KMS-11 (cell line): ENCODE measurements at regions not wholly inside any gene's neighbourhood (a gene's known extent, or its start where the extent isn't known, plus 50 kb on each side); places are given as distances from the start of the nearest gene placed in this dataset.
A peak's percentile ranks its signal among the peaks of the same experiment; 100 is the strongest.

ENCODE experiments used
- H2AFZ ChIP-seq: fragments of 200-600 bp; sonication (generic); 2 replicates; pipeline ENCODE4 v1.6.1; 2016; ENCODE audit warnings: antibody characterized with exemption, mixed run types, low read depth
- H3K27ac ChIP-seq: fragments of 200-600 bp; sonication (generic); 2 replicates; pipeline ENCODE4 v1.6.1; 2016; ENCODE audit warnings: mild to moderate bottlenecking, mixed run types
- H3K27me3 ChIP-seq: fragments of 200-600 bp; sonication (generic); 2 replicates; pipeline ENCODE4 v1.6.1; 2017; ENCODE audit warnings: mild to moderate bottlenecking, low read depth, mixed run types, moderate library complexity; ENCODE audit not compliant: insufficient read depth
- H3K36me3 ChIP-seq: fragments of 200-600 bp; sonication (generic); 2 replicates; pipeline ENCODE4 v1.6.1; 2017; ENCODE audit warnings: mild to moderate bottlenecking, mixed run types; ENCODE audit not compliant: insufficient read depth
- H3K4me1 ChIP-seq: fragments of 200-600 bp; sonication (generic); 2 replicates; pipeline ENCODE4 v1.6.1; 2016; ENCODE audit warnings: mild to moderate bottlenecking, low read depth, mixed run types; ENCODE audit not compliant: poor library complexity, severe bottlenecking
- H3K4me2 ChIP-seq: fragments of 200-600 bp; sonication (generic); 2 replicates; pipeline ENCODE4 v1.7.0; 2016; ENCODE audit warnings: mild to moderate bottlenecking, mixed run types
- H3K4me3 ChIP-seq: fragments of 200-600 bp; sonication (generic); IDR thresholded peaks from 2 replicates; pipeline ENCODE4 v1.6.1; 2017; ENCODE audit warnings: low read depth, low read length, mixed read lengths; ENCODE audit not compliant: insufficient read depth
- H3K79me2 ChIP-seq: fragments of 200-600 bp; sonication (generic); 2 replicates; pipeline ENCODE4 v1.6.1; 2016; ENCODE audit warnings: low read depth, mixed run types; ENCODE audit not compliant: insufficient read depth
- H3K9ac ChIP-seq: fragments of 200-600 bp; sonication (generic); 2 replicates; pipeline ENCODE4 v1.6.1; 2016; ENCODE audit warnings: mild to moderate bottlenecking, mixed run types
- H4K20me1 ChIP-seq: fragments of 200-600 bp; sonication (generic); 2 replicates; pipeline ENCODE4 v1.6.1; 2016; ENCODE audit warnings: mild to moderate bottlenecking, mixed run types; ENCODE audit not compliant: insufficient read depth
- CTCF ChIP-seq: fragments of 200-600 bp; sonication (generic); conservative IDR thresholded peaks from 2 replicates; pipeline ENCODE4 v1.6.1; 2017; ENCODE audit warnings: low read depth, mild to moderate bottlenecking, antibody characterized with exemption, low read length, moderate library complexity, mixed read lengths

DNA sequence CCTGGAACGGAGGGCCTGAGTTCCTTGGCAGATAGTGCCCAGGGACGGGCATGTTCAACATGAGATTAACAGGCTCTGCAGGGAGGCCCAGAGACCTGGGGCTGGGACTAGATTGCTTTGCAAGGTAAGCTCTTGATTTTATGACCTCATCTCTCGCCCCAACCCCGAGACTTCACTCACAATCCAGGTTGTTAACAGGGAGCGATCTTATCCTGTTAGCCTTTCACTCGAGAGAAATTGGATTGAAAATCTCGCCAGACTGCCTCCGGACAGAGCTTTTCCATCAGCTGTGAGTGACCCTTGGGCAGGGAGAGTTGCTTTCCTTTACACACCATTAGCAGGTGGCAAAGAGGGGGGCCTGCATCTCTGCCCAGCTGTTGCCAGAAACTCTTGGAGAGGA, 521.7 kb upstream of the EEF2KMT start:
- Histone ChIP-seq H3K4me1 (peaks cover 4% of the 10 kb centered on the region), H3K4me2 (no peak overlapping the region), H4K20me1 (no peaks in the 10 kb centered on the region), H3K27me3 (no peaks in the 10 kb centered on the region), H3K36me3 (no peaks in the 10 kb centered on the region), H3K9ac (no peak overlapping the region), H3K79me2 (no peaks in the 10 kb centered on the region), H3K4me3 (no peak overlapping the region), H3K27ac (no peak overlapping the region), H2AFZ (no peak overlapping the region)
- no peak for TF ChIP-seq CTCF

- TF ChIP-seq CTCF = no peak
- no peaks in the 10 kb centered on the region for H3K36me3 ChIP-seq
Observed at GRCh38 chr16:5616841-5617240, 519.2 kb upstream of the EEF2KMT start.

DNA sequence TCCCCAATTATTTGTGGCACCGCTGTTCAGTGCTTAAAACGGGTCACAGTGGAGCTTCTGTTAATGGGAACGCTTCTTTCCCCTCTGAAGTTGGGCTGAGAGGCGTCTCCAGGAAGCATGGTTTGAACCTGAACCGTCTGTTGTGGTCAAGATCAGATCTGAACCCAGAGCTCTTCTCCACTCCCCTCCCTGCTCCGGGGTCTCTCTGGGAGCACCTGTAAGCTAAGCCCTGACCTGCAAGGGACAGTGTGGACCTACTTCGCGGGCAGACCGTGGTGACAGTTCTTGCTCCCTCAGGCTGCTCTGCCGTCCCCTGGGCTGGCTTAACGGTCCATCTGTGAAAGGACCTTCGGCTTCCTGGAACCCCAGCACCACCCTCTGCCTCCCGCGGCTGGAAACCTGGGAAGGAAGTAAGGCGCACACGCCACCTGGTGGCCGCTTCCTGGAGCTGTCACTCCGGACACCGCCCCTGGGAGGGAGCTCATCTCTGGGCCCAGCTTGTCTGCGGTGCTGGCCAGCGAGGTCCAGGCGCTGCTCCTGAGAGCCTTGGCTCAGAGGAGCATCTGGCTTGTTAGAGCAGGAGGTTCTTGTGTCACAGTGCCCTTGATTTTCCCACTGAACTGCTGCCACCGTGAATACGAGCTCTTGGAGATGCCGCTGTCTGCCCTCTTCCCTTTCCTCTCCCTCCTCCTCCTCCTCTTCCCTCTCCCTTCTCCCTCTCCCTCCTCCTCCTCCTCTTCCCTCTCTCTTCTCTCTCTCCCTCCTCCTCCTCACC, 518.5 kb upstream of the EEF2KMT start:
- peak overlapping the region; percentile 58; the same call in 1 of the 2 replicates for H3K4me2 ChIP-seq
- H3K9ac ChIP-seq = peak overlapping the region; percentile 13; the same call in 1 of the 2 replicates
- peaks cover 4% of the 10 kb centered on the region for H3K4me1 ChIP-seq
- H3K4me3 ChIP-seq = no peak overlapping the region
- H3K36me3 ChIP-seq = no peaks in the 10 kb centered on the region
- no peaks in the 10 kb centered on the region for H3K27me3 ChIP-seq
- no peaks in the 10 kb centered on the region for H3K79me2 ChIP-seq
- peak overlapping the region; percentile 99 for H2AFZ ChIP-seq
- H4K20me1 ChIP-seq = no peaks in the 10 kb centered on the region
- no peak overlapping the region for H3K27ac ChIP-seq
- peak; percentile 91 for TF ChIP-seq CTCF

More at GRCh38 chr16:5616841-5617240, 519.2 kb upstream of the EEF2KMT start:
- no peak overlapping the region for H3K27ac ChIP-seq
- H4K20me1 ChIP-seq = no peaks in the 10 kb centered on the region
- no peak overlapping the region for H3K4me2 ChIP-seq
- H3K4me3 ChIP-seq = no peak overlapping the region
- H3K4me1 ChIP-seq = peaks cover 4% of the 10 kb centered on the region
- no peak overlapping the region for H2AFZ ChIP-seq
- no peaks in the 10 kb centered on the region for H3K27me3 ChIP-seq
- no peak overlapping the region for H3K9ac ChIP-seq
- no peaks in the 10 kb centered on the region for H3K79me2 ChIP-seq

GRCh38 chr16:5607169-5607568, 509.6 kb upstream of the EEF2KMT start:
- H3K4me2 ChIP-seq = no peak overlapping the region
- H3K9ac ChIP-seq = no peak overlapping the region
- no peaks in the 10 kb centered on the region for H4K20me1 ChIP-seq
- no peak overlapping the region for H3K27ac ChIP-seq
- H3K4me1 ChIP-seq = no peaks in the 10 kb centered on the region
- no peak for TF ChIP-seq CTCF
- no peak overlapping the region for H3K4me3 ChIP-seq
- H3K36me3 ChIP-seq = no peaks in the 10 kb centered on the region
- H3K79me2 ChIP-seq = no peaks in the 10 kb centered on the region
- no peak overlapping the region for H2AFZ ChIP-seq
- no peaks in the 10 kb centered on the region for H3K27me3 ChIP-seq
